AML-193 (cell line): ENCODE measurements at regions not wholly inside any gene's neighbourhood (a gene's known extent, or its start where the extent isn't known, plus 50 kb on each side); places are given as distances from the start of the nearest gene placed in this dataset.

Source experiments
- DNase-seq, 2 experiments: peaks; one replicate each; lab custom pipeline; 2025; lab: John Stamatoyannopoulos, UW

DNA sequence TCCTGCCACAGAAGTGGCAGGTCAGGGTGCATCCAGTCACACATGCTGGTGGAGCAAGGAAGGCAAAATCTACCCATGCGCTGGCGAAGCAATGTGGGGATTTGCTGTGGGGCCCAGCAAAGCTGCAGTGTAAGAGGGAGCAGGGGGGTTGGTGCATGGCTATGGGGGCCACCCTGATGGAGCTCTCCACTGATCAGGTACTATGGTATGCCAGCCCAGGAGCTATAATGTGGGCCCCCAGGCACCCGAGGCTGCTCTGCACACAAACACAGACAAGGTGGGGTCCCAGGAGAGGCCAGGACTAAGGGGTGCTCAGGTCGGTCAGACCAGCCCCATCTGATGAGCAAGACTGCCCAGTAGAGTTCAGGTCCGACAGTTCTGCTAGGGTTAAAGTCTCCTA lies 213.5 kb downstream of the ZC3H11B start:
- no peak for DNase-seq

GRCh38 chr1:219398815-219399396 lies 214.0 kb downstream of the ZC3H11B start:
- DNase-seq = no peak

- no peak for DNase-seq
Observed at GRCh38 chr1:219397511-219397910, 215.4 kb downstream of the ZC3H11B start.

GRCh38 chr1:219391297-219391696 lies 217.6 kb downstream of the LYPLAL1 start:
- DNase-seq = no peak

DNA sequence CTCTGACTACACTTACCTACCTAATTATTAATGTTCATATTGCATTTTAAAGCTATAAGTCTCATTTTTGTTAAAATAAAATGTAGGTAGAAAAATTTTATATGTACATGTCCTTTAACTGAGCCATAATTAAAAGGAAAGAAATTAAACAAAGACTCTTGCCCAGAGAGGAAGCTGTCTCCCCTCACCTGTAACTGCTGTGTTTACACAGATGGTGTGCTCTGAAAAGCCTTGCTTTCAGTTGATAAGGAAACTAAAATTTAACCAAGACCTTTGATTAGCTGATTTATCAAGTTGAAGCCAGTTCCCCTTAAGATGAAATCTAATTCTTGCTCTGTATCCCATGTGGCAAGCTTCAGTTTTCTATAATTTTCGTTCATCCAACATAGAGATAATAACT lies 213.5 kb downstream of the LYPLAL1 start:
- DNase-seq = no peak

DNA sequence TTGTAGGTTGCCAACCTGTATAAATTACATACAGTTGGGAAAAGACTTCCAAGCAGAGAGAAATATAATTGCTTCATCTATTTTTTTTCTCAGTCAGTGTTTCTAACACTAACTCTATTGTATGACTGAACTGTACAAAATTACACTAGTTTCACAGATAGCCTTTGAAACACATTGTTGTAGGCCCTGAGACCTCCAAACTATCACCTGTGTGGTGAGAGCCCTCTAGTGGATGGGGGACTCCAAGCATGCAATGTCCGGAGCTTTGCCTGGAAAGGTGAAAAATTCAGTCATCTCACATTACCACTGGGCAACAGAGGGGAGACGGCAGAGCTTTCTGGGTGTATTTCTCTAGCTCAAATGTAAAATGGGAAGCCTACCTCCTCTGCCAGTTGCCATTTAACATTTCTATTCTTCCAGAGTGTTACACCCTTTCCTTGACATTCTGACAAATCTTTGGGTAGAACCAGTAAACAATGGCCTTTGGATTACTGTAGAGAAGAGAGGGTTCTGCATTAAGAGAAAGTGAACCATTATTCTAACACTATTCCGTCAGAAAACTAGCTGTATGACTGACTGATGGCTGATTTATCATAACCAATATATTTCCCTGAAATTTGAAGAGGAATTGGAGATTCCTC lies 212.2 kb downstream of the LYPLAL1 start:
- DNase-seq = peak; percentile 15 to 18

- DNase-seq = no peak
Observed at GRCh38 chr1:219383281-219383680, 209.6 kb downstream of the LYPLAL1 start.

- no peak for DNase-seq
Observed at GRCh38 chr1:219381396-219381795, 207.7 kb downstream of the LYPLAL1 start.

GRCh38 chr1:219380463-219380862 lies 206.8 kb downstream of the LYPLAL1 start:
- DNase-seq = no peak

DNA sequence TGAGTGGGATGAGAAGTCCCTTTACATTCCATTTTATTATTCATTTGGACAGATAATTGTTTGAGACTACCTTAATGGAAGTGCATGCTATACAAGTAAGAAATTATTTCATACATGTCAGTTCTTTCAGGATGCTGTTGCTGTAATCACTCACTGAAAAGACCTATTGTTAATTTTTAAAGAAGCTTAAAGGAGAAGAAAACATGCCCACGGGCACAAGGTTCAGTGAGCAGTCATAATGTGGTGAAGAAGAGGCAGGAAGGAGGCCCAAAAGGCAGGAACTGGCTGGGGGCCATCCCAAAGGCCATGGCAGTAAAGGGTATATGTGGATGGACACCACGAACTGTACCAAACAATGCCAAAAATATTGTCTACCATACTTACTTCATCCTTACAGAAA lies 206.0 kb downstream of the LYPLAL1 start:
- DNase-seq = no peak

DNA sequence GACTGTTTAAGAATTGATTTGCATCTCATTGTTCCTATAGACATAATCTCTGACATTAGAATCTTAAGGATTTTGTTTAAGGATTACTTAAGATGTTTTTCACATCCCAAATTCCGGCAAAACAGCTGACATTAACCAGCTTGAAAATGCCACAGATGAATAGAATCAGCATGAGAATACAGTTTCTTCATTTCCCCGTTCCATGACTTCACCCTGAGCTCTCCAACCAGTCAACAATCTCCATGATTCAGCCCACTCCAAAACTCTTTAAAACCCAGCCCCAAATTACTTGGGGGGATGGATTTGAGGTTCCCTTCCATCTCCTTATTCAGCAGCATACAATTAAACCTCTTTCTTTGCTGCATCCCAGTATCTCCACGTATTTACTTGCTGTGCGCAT lies 201.0 kb downstream of the LYPLAL1 start:
- DNase-seq = no peak

DNA sequence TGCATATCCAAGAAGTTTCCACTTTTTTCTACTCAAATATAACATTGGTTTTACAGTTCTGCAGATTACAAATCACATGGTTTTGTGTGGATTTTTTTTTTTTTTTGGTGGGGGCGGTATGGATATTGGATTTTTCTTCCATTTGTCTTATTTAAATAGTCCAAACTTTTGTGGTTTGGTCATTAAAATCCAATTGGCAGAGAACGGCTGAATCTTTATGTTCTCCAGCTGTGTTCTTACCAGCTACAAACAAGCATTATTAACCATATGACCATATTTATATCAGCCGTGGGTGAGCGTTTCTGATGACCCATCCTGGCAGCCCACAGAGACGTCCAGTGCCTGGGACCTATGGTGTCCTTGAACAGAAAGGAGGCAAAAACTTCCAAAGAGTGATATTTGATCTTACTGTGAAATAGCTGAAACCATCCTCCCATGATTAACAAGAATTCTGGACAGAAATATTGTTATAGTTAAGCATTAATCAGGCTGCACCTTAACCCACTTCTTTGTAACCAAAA lies 200.4 kb downstream of the LYPLAL1 start:
- DNase-seq = no peak

- no peak for DNase-seq
Observed at GRCh38 chr1:219373616-219373935, 199.9 kb downstream of the LYPLAL1 start.

GRCh38 chr1:219372916-219373615 lies 199.4 kb downstream of the LYPLAL1 start:
- no peak for DNase-seq

GRCh38 chr1:219371471-219371870 lies 197.8 kb downstream of the LYPLAL1 start:
- DNase-seq = no peak

GRCh38 chr1:219367496-219367895 lies 193.8 kb downstream of the LYPLAL1 start:
- no peak for DNase-seq

GRCh38 chr1:219365451-219365850 lies 191.8 kb downstream of the LYPLAL1 start:
- DNase-seq = no peak

- no peak for DNase-seq
Observed at GRCh38 chr1:219362702-219363101, 189.0 kb downstream of the LYPLAL1 start.

DNA sequence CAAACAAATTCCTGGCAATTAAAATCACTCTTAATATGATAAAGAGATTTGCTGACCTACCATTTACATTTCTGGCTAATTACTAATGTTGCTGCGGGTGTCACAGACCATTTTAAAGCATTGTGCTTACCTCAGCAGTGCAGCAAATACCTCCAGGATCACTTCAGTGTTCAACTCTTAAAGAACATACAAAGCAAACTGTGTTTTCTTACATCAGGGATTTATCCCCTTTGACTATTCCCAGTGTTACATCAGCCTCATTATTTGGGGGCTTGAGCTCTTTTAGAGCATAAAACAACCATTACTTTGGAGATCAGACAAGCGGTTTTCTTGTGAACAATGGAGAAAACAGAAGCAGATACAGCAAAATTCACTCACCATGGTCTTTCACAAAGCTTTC lies 185.4 kb downstream of the LYPLAL1 start:
- DNase-seq = no peak

- no peak for DNase-seq
Observed at GRCh38 chr1:219358080-219358479, 184.4 kb downstream of the LYPLAL1 start.

- DNase-seq = no peak
Observed at GRCh38 chr1:219354962-219355361, 181.3 kb downstream of the LYPLAL1 start.

DNA sequence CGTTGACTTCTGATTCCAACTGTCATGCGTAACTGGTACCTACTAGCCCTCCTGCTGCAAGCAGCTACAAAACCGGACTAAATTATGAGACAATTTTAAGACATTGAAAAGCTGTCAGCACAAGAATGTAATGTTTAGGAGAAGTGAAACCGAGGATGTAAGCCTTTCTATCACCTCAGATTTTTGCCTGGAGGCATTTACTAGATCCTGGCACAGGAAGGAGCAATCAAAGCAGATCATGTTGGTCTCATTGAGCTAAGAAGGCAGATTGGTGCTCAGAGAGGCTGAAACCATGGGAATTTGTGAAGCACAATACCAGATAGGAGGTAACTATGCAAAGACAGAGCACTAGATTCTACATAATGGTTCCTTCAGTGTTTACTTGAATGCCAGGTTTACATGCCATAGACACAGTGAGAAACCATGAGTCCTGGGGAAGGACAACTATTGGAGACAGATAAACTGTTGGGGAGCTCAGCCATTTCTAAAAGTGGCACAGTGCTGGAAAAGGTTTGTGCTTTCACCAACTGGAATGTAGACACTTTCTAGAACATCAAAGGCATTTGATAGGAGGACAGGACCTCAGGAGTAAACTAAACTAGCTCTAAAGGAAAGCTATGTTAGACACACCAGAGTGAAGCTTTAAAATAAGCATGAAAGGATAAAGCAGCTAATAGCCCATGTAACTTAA lies 179.4 kb downstream of the LYPLAL1 start:
- no peak for DNase-seq
